Loucy (cell line): ENCODE measurements at regions not wholly inside any gene's neighbourhood (a gene's known extent, or its start where the extent isn't known, plus 50 kb on each side); places are given as distances from the start of the nearest gene placed in this dataset.

Source experiments
- EZH2phosphoT487 ChIP-seq: fragments of 200-600 bp; IDR thresholded peaks from 2 replicates; pipeline ENCODE4 v1.6.1; 2018; ENCODE audit warnings: antibody characterized with exemption, mild to moderate bottlenecking, moderate library complexity, borderline replicate concordance
- TF ChIP-seq, protein P1 (sequence below): fragments of 200-600 bp; sonication (generic); conservative IDR thresholded peaks from 2 replicates; pipeline ENCODE4 v1.5.1; 2014; ENCODE audit warnings: mild to moderate bottlenecking, antibody characterized with exemption, low read length

DNA sequence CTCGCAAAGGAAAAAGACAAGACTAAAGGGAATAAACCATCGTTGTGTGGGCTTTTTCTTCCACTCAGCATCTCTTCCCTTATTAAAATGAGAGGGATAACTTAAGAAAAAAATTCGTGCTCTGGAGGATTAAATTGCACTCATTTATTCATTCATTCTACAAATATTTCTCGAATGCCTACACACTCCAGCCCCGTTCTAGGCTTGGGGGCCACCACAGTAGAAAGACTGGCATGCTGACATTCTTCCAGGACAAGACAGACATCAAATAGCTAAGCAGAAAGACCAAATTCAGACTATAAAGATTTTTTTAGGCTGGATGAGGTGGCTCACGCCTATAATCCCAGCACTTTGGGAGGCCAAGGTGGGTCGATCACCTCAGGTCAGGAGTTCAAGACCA is 65.3 kb upstream of the IL12A start:
- TF ChIP-seq, protein P1, sequence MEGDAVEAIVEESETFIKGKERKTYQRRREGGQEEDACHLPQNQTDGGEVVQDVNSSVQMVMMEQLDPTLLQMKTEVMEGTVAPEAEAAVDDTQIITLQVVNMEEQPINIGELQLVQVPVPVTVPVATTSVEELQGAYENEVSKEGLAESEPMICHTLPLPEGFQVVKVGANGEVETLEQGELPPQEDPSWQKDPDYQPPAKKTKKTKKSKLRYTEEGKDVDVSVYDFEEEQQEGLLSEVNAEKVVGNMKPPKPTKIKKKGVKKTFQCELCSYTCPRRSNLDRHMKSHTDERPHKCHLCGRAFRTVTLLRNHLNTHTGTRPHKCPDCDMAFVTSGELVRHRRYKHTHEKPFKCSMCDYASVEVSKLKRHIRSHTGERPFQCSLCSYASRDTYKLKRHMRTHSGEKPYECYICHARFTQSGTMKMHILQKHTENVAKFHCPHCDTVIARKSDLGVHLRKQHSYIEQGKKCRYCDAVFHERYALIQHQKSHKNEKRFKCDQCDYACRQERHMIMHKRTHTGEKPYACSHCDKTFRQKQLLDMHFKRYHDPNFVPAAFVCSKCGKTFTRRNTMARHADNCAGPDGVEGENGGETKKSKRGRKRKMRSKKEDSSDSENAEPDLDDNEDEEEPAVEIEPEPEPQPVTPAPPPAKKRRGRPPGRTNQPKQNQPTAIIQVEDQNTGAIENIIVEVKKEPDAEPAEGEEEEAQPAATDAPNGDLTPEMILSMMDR: no peak
- no peak for TF ChIP-seq EZH2phosphoT487
